NCI-H446 (cell line): ENCODE measurements at regions not wholly inside any gene's neighbourhood (a gene's known extent, or its start where the extent isn't known, plus 50 kb on each side); places are given as distances from the start of the nearest gene placed in this dataset.

Experiments
- DNase-seq, 2 experiments: peaks; one replicate each; lab custom pipeline; 2025; lab: John Stamatoyannopoulos, UW

DNA sequence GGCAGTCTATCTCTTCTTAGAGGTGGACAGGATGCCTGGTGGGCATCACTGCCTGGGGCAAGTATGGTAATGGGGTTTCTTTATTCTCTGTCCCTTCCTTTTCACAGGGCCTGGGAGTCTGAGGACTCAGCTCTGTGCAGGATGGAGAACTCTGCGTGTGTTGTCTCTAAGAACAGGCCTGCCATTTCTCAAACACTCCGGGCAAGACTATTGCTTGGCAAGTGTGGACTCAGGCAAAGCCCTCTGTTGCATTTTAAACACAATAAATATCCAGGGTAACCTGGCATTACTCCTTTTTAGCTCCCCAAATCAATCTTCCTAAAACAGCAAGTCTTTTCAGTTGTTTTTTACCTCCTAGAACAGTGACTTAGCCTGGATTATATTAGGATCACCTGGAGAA lies 185.1 kb upstream of the ROPN1 start:
- DNase-seq = no peak

DNA sequence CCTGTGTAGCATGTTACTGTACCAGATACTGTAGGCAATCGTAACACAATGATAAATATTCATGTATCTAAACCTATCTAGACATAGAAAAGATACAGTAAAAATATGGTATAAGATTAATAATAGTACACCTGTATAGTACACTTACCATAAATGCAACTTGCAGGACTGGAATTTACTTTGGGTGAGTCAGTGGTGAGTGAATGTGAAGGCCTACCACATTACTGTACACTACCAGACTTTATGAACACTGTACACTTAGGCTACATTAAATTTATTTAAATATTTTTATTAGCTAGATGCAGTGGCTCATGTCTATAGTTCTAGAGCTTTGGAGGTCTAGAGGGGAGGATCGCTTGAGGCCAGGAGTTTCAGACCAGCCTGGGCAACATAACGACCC lies 186.6 kb upstream of the ROPN1 start:
- no peak for DNase-seq

DNA sequence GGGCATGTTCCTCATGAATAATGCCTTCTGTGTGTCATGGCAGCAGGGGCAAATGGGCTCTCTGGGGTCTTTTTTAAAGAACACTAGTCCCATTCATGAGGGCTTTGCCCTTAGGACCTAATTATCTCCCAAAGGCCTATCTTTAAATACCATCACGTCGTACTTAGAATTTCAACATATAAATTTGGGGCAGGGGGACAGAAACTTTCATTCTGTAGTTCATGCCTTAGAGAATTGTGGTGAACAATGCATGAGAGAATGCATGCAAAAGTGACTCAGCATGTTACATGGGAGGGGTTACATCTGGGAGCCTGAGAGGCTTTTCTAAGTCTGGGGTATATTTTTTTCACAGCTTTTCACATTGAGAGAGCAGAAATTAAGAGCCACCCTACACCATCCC lies 208.5 kb upstream of the ROPN1 start:
- DNase-seq = no peak

DNA sequence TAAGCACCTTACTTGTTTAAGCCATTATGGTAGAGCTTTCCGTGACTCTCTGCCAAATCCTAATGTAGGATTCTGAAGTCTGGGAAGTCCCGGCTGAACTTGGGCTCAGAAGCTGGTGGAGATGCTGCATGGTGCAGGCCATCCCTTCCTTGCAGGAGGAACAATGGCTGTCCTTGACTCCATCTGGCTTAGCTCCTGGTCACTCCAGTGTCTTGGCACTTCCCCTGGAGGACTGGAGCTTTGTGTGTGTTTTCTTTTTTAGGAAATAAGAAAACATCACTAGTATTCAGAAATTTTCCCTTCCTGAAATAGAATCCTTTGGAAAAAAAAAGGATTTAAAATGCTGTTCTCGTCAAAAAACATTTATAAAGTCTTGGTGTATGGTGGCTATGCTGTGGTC lies 209.3 kb upstream of the ROPN1 start:
- DNase-seq = no peak

DNA sequence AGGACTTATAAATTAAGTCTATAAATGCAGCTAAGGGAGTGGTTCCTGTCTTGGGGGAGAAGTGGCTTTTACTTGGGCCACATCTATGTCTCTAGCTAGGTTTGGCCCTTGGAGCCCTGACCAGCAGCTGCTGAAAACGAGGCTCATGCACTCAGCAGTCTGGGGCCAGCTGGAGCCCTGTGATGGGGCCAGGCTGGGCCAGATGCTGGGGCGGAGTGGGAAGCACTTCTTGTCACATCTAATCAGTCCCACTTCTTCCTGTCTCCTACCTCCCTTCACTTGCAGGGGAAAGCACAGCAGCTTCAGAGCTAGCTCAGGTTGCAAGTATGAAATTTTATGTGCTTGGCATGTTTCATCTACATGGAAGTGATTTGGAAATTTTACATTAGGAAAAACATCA lies 209.9 kb upstream of the ROPN1 start:
- DNase-seq = peak in 1 of 2 experiments; percentile 38

DNA sequence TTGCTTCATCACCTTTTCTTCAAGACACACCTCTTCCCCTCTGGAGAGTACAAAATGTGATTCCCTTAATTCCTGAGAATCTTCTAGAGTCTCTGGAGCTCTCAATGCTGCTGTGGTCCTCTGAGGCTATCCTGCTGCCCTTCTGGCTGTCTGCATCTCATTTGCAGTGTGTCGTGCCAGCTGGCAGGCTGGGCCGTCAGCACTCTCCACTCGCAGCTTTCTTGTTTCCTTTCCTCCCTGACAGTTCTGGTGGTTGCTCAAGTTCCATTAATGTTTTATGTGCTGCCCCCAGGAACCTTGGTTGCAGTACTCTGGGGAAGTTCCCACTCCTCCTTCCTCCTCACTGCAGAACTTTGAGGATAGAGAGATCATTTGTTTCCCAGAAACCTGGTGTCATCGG lies 210.8 kb upstream of the ROPN1 start:
- DNase-seq = peak; percentile 38 to 56

DNA sequence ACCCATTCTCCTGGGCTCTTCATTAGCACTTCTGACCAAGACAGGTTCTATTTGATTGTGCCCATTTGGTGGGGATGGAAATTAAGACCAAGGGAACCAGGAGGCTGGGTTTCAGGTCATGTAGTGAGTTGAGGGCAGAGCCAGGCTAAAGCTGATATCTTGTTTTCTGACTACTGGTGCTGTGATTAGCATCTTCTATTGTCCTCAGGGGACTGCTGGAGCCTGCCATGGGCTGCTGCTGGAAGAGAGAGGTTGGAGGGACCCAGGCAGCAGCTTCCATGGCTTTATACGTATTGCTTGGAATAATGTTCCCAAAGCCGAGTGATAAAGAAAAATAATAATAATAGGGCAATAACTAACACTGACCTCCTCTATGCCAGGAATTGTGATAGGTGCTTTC lies 211.4 kb upstream of the ROPN1 start:
- no peak for DNase-seq

DNA sequence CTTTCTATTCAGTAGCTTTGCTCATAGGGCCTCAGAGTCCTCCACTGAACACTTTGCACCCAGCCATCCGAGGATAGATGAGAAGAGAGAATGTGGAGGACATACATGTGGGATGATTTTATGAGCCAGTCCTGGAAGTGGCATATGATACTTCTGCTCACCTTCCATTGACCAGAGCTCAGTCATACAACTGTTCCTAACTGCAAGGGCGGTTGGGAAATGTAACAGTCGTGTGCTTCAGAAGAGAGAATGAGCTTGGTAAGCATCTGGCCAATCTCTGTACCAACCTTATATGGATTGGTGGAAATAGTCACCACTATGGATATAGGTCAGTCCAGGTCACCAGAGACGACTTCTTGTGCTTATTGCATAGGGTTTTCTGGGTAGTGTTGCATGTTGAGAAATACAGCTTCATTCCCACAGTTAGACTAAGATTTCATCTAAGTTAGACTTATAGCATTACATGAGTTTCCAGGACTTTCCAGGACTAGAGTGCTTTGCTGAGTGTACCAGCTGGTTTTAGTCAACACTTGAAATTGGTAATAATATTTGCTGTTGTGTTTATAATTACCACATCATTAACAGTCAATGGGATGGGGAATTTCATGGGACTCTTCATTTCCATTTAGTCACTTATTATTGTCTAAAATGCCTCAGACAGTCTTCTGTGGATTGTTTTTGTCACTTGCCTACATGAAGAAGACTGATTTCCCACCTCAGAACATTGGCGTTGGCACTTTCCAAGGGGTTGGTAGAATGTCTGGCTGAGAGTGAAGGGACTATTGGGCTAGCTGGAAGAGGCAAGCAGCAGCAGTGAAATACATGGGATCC lies 214.5 kb upstream of the ROPN1 start:
- DNase-seq = no peak

DNA sequence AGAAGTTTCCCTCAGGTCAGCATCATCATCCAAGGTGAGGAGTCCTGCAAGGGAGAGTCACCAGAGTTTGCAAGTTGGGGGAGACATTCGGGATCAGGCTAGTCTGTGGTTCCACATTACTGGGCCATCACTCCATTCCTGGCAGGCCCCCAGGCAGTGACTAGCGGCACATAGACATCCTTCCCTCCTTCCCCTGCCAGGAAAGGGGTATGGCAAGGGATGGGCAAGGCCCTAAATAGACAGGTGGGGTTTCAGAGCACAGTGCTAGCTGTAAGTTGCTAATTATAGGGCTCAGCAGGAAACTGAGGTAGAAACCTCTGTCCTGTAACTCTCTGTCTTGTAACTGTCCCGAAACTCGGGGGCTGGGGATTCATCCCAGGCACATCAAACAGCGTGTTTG lies 215.2 kb upstream of the ROPN1 start:
- DNase-seq = no peak

DNA sequence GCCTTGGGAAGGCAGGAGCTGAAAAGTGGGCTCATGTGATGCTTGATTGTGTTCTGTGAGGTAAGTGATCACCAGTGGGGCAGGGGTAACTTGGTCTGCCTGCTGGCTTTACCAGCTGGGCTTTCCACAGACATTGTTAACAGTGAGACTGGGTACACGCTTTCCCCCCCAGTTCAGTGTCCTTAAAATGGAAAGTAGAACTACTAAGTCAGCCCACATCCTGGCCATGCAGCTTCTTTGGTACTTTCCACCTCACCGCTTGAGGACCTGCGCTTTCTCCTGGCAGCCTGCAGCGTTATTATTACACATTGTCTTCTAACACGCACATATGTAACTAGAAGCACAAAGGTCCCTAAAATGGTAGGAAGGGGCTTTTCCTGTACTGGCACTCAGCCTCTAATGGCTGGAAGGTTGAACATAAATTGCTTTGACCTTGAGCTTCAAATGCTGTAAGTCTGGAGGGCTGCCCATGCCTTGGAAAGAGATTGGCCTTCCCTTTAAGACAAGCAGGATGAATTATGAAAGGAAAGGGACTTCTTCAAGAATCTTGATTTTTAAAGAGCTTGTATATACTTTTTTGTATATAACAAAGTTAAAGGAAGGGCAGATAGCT lies 216.1 kb upstream of the ROPN1 start:
- no peak for DNase-seq

DNA sequence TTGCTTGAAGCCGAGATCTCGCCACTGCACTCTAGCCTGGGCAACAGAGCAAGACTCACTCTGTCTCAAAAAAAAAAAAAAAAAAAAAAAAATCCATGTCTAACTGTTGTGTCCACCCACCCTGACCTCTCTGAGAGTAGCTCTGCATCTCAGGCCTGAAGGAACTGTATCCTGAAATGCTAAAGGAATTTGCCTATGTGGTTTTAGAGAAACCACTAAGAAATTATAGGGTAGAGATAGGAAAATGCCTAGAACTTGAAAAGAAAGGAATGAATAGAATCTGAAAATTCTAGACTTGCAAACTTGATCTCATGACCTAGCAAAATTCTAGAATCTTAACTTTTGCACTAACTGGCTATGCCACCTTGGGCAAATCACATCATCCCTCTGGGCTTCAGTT lies 217.5 kb upstream of the ROPN1 start:
- DNase-seq = no peak

DNA sequence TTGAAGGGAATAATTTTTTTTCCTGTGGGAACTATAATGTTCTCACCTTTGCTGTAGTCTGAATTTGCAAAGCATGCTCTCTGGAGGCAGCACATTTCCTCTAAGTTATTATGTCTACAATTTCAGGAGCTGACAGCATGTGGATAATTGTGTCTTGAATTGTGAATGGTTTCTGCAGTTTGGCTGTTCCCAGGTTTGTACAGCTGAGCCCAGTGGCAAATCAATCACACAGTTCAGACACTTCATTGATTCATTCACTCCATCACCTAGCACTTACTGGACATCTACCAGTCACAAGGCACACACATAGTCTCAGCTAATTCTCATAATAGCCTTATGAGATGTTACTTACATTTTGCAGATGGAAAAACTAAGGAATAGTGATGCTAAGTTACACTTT lies 219.0 kb upstream of the ROPN1 start:
- no peak for DNase-seq

DNA sequence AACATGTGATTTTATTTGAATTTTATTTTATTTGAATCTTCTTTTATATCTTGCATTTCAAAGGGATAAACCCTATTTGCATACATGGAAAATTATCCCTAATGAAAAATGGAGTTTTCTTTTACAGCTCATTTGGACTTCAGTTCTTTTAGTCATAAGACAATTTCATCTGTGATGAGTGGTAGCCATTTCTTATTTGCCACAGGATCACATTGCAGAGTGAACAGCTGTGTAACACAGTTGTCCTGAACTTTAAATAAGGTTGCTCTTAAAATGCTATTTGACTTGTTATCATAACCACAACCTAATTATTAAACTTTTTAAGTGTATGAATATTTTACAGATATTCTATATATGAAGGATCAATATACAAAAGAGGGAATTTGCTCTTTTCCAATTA lies 221.7 kb upstream of the ROPN1 start:
- no peak for DNase-seq

DNA sequence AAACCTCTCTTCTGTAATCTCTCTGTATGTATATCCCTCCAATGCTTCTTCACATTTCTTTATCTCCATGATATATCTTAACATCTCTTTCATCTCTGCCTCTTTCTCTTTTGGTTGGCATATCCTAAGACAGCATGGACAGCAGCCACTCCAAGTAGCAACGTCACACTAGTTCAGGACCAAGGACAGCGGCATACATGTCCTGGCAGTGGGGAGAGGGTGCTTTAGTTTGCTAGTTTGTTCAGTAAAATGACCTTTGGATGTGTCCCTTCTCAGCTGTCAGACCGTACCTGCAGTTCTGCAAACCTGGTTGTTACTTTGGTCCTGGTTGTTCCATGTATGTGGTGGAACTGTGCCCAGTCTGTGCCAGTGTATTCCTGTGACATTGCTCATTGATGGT lies 225.6 kb upstream of the ROPN1 start:
- DNase-seq = peak in 1 of 2 experiments; percentile 6

DNA sequence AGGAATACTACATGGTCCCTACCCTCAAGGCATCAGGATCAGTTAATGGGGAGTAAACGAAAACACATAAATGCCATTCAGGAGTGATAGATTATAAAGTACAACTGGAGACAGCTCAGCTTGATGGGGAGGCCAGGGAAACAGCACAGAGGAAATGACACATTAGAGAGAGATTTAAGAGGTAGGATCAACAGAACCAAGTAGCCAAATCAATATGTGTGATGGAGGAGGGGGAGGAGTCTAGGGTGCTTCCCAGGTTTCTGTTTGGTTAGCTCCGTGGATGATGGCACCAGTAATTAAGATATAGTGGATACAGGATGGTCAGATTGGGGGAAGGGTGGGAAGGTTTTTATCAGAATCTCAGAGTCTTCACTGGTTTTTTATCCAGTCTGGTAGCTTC lies 229.5 kb upstream of the ROPN1 start:
- no peak for DNase-seq

DNA sequence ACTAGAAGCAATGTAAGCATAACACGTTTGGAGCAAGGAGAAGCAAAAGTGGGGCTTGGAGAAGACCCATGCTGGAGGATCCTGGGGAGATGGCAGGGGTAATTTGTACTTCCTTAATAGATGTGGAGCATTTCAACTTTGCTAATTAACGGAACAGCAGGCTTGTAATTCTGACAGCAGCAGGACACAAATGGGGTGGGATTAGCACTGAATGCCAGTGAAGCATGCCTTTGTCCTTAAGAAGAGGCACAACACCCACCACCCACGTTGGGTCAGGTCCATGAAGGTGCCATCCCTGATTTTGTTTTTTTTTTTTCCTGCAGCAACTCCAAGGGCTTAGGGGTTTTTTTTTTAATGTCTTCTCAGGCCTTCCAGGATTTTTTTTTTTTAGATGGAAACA lies 231.9 kb upstream of the ROPN1 start:
- DNase-seq = no peak

DNA sequence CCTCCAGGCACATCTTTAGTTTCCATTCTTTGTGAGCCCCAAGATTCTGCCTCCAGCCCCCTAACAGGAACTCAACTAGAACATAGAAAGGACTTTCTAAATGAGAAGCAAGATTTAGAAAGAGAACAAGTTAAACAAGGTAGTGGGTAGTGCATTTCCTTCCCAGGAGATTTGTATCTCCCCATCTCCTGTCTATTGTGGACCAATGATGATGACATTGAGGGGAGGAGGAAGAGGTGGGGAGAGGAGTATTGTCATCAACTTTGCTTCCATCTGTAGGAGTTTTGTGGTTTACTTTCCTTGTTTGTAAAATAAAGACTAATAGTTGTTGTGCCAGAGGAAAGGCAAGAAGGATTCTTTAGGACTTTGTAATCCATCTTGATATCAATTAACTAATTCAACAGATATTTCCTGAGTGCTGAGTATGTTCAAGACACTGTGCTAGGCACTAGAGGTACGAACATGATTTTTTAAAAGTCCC lies 235.3 kb upstream of the ROPN1 start:
- DNase-seq = no peak

DNA sequence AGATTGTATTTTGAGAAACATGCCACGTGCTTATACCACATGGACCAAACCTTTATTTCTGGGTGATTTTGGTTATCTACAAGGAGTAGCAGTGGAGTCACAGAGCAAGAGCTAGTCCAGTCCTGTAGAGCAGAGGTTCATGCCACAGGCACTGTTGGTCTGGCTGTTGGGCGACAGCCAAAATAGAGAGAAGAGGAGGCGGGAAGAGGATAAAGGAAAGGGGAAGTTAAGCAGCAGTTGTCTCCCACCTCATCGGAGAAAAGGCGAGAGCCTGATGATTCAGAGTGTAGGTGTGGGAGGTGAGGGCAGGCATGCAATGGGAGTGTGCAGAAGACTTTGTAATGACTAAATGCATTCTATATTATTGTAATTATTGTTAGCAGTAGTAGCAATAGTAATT lies 237.5 kb upstream of the ROPN1 start:
- no peak for DNase-seq

DNA sequence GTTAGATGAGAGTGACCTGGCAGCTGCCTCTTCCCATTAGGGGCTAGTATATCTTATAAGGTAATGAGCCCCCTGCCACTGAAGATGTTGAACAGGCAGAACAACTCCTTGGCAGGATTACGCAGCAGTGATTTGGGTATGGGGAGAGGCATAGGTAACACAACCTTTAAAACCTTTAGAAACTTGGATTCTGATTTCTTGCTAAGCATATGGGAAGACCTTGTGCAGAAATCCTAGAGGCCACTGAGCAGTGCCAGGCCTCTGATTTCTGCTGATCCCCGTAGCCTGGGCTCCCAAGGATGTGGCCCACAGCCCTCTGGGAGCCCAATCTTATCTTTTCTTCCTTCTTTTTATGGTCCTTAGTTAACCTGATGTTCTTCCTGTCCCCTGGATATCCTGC lies 237.9 kb upstream of the ROPN1 start:
- DNase-seq = no peak

DNA sequence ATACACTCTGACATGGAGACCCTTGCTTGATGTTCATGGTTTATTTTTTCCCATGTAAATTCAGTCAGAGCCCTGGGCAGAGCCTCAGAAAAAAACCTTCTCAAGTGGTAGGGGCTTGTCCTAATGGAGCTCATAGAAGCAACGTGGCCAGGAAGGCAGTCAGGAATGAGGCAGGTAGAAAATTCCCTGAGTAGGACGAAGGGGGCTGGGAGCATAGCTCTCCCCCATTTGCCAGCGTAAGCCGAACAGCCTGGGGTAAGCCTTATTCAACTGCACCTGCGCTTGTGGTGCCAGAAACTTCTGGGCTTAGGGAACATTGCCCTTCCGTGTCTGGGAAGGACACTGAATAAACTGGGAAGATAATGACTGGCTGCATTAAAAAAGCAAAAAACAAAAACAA lies 238.5 kb upstream of the ROPN1 start:
- DNase-seq = no peak

DNA sequence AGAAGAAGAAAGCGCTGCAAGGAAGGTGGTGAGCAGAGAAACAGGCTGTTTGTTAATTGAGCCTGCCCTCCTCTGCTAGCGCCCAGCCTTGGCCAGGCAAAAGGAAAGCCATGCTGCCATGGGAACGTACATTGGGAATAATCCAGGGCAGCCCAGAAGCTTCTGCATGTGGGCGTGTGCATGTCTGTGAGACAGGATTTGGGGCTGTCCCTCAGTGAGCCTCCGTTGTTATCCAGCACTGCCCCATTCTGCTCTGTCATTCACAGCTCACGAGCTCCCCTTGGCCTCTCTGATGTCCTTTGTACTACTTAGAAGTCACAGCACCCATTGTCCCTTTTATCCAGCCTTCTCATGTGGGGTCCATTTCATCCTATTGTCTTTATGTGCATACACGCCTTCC lies 239.1 kb upstream of the ROPN1 start:
- no peak for DNase-seq

DNA sequence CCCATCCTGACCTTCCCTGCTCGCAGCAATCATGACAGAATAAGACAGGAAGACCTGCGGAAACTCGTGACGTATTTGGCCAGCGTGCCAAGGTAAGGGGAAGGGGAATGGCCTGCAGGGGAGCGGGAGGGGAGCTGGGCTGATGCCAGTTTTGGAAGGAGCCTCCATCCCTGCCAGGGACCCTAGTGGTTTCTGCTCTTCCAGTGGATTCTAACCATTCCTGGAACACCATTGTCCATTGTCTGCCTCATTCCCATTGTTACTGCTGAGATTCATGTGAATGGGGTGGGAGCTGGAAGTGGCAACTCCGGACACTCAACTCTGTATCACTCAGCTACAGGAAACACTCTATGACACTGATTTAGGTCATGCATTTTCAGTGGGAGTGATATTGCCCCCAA lies 242.9 kb upstream of the ROPN1 start:
- no peak for DNase-seq

DNA sequence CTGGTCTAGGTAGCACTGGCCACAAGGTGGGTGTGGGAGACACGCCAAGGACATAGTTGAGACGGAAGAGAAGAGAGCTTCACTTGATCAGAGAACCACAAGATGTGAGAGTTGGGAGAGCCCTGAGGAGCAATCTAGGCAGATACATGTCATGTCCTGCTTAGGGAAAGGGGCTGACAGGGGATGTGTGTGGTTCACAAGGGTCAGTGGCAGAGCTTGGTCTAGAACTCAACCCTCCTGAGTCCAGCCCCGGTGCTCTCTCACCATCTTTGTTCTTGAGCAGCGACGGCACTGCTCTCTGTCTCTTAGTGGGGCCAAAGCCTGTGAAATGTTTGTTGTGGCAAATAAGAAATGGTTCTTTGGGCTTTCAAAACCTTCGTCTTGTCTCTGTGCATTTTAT lies 243.5 kb upstream of the ROPN1 start:
- DNase-seq = no peak
